ENCODE measurements at regions not wholly inside any gene's neighbourhood (a gene's known extent, or its start where the extent isn't known, plus 50 kb on each side); places are given as distances from the start of the nearest gene placed in this dataset.

DNA sequence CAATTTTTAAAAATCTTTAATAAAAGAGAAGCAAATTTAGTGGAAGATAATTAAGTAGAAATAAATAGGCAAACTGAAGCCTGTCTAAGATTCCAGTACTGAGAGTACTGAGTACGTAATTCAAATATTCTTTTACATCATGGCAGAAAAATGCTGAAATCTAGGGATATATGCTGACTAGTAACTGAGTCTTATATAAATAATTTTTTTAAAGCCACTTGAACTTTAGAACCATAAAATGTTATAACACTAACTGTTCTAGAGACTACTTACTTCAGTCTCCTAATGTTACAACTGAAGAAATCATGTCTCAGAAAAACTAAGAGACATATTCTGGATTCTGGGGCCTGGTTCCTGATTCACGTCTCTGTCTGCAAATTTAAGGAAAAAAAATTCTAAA is 230.6 kb upstream of the PLEKHG7 start:
- no peak for TF ChIP-seq ZEB2 (tag by site-specific recombination; IDR thresholded peaks at IDR 0.05)
- TF ChIP-seq, protein P1, sequence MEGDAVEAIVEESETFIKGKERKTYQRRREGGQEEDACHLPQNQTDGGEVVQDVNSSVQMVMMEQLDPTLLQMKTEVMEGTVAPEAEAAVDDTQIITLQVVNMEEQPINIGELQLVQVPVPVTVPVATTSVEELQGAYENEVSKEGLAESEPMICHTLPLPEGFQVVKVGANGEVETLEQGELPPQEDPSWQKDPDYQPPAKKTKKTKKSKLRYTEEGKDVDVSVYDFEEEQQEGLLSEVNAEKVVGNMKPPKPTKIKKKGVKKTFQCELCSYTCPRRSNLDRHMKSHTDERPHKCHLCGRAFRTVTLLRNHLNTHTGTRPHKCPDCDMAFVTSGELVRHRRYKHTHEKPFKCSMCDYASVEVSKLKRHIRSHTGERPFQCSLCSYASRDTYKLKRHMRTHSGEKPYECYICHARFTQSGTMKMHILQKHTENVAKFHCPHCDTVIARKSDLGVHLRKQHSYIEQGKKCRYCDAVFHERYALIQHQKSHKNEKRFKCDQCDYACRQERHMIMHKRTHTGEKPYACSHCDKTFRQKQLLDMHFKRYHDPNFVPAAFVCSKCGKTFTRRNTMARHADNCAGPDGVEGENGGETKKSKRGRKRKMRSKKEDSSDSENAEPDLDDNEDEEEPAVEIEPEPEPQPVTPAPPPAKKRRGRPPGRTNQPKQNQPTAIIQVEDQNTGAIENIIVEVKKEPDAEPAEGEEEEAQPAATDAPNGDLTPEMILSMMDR (tag by site-specific recombination; IDR thresholded peaks at IDR 0.05): no peak
- TF ChIP-seq SALL2 (tag by site-specific recombination; IDR thresholded peaks at IDR 0.05; ENCODE audit: borderline replicate concordance): no peak
- TF ChIP-seq ZNF350 (tag by site-specific recombination; IDR thresholded peaks at IDR 0.05): no peak
- no peak for TF ChIP-seq ZBTB1 (tag by site-specific recombination; IDR thresholded peaks at IDR 0.05)
- TF ChIP-seq ZNF416 (tag by site-specific recombination; IDR thresholded peaks at IDR 0.05): no peak
- no peak for TF ChIP-seq ZNF629 (tag by site-specific recombination; IDR thresholded peaks at IDR 0.05)
- no peak for TF ChIP-seq YY1 (tag by site-specific recombination; IDR thresholded peaks at IDR 0.05)
